GM12878 (cell line): ENCODE measurements at regions not wholly inside any gene's neighbourhood (a gene's known extent, or its start where the extent isn't known, plus 50 kb on each side); places are given as distances from the start of the nearest gene placed in this dataset.

ENCODE experiments used
- ATAC-seq: fragments of 200-7000 bp; cut with Tn5 transposase; 3 replicates; pipeline ENCODE4 v1.9.1; 2020; ENCODE audit warnings: mild to moderate bottlenecking, moderate library complexity
- BruUV-seq: library from RNA; stranded (reverse); fragments of 400-500 nt; replicated peaks from 2 replicates; lab custom pipeline; 2021; lab: Mats Ljungman, UMichigan
- CTCF ChIA-PET: fragments of 300-600 bp; sonication (Branson Sonifier 250); formaldehyde crosslinking; extraction: SDS; loops from one replicate; lab custom pipeline; 2021; ENCODE audit warnings: inconsistent platforms; lab: Yijun Ruan, JAX
- POLR2A ChIA-PET: fragments of 350-600 bp; formaldehyde crosslinking; extraction: SDS; loops from one replicate; lab custom pipeline; 2021; ENCODE audit warnings: inconsistent platforms; lab: Charles Lee
- RAD21 ChIA-PET: fragments of 300-600 bp; sonication (Branson Sonifier 250); formaldehyde crosslinking; loops from one replicate; lab custom pipeline; 2023; ENCODE audit warnings: antibody characterized with exemption; ENCODE audit not compliant: unreplicated experiment; lab: Charles Lee
- SMC1A ChIA-PET: fragments of 300-600 bp; sonication (Branson Sonifier 250); formaldehyde crosslinking; loops from one replicate; lab custom pipeline; 2023; ENCODE audit not compliant: unreplicated experiment, uncharacterized antibody; lab: Charles Lee
- DNase-seq: peaks from one replicate; pipeline ENCODE4 v3.0.0-alpha.2; 2011; ENCODE audit warnings: low read depth, low spot score
- FAIRE-seq: peaks from 3 replicates; lab custom pipeline; 2011; peaks lifted over from hg19 to GRCh38; lab: Jason Lieb, UNC
- H2AFZ ChIP-seq: 2 replicates; pipeline ENCODE4 v1.6.0; 2011; ENCODE audit warnings: low read depth, low read length, control low read depth; ENCODE audit not compliant: control insufficient read depth
- H3K27ac ChIP-seq: 2 replicates; pipeline ENCODE4 v1.5.1; 2011; ENCODE audit warnings: control low read depth; ENCODE audit not compliant: control insufficient read depth, insufficient read depth
- H3K27me3 ChIP-seq, 2 experiments: replicated peaks in 1 of 2; 2 replicates each; pipeline versions ENCODE4 v1.6.0 to v1.6.1; 2011; ENCODE audit warnings: low read length in 1 of 2; ENCODE audit not compliant: control insufficient read depth in 2 of 2, insufficient read depth in 2 of 2
- H3K36me3 ChIP-seq, 2 experiments: 2 replicates each; pipeline ENCODE4 v1.5.1; 2011; ENCODE audit warnings: low read length in 1 of 2; ENCODE audit not compliant: control insufficient read depth in 2 of 2, insufficient read depth in 2 of 2
- H3K4me1 ChIP-seq: 2 replicates; pipeline ENCODE4 v1.6.1; 2011; ENCODE audit warnings: mild to moderate bottlenecking, low read length, moderate library complexity, mixed read lengths; ENCODE audit not compliant: control insufficient read depth, insufficient read depth
- H3K4me2 ChIP-seq: 2 replicates; pipeline ENCODE4 v1.6.0; 2011; ENCODE audit warnings: control low read depth; ENCODE audit not compliant: control insufficient read depth, insufficient read depth
- H3K4me3 ChIP-seq: fragments of 200-600 bp; sonication (generic); 2 replicates; pipeline ENCODE4 v1.5.1; 2016
- H3K79me2 ChIP-seq: 2 replicates; pipeline ENCODE4 v1.6.0; 2011; ENCODE audit warnings: low read length; ENCODE audit not compliant: control insufficient read depth, insufficient read depth
- H3K9ac ChIP-seq: 2 replicates; pipeline ENCODE4 v1.8.0; 2011; ENCODE audit warnings: low read length, control low read depth, mixed read lengths; ENCODE audit not compliant: control insufficient read depth, insufficient read depth
- H3K9me3 ChIP-seq: replicated peaks from 3 replicates; pipeline ENCODE4 v1.5.1; 2011; ENCODE audit warnings: mild to moderate bottlenecking, low read length; ENCODE audit not compliant: control insufficient read depth, insufficient read depth
- H4K20me1 ChIP-seq: 2 replicates; pipeline ENCODE4 v1.6.0; 2011; ENCODE audit not compliant: control insufficient read depth, insufficient read depth
- CHD1 ChIP-seq: IDR thresholded peaks from 2 replicates; pipeline ENCODE4 v1.6.1; 2012; ENCODE audit warnings: low read depth, low read length, improper control_type of control experiment
- EGR1 ChIP-seq, 2 experiments: IDR thresholded peaks; 1 replicate in 1 of 2; 2 replicates in 1 of 2; pipeline ENCODE4 v1.6.1; 2011 to 2012; ENCODE audit warnings: low read depth in 2 of 2, low read length in 2 of 2, borderline replicate concordance in 1 of 2, mild to moderate bottlenecking in 1 of 2, moderate library complexity in 1 of 2
- GATAD2B ChIP-seq: fragments of 450-650 bp; conservative IDR thresholded peaks from 2 replicates; pipeline ENCODE4 v1.6.1; 2017; ENCODE audit warnings: low read depth, mild to moderate bottlenecking, moderate library complexity
- NBN ChIP-seq: fragments of 450-650 bp; IDR thresholded peaks from 2 replicates; pipeline ENCODE4 v1.6.1; 2016
- NRF1 ChIP-seq: conservative IDR thresholded peaks from 2 replicates; pipeline ENCODE4 v1.6.1; 2011; ENCODE audit warnings: mild to moderate bottlenecking, low read depth, low read length, improper control_type of control experiment
- RFX5 ChIP-seq: IDR thresholded peaks from 2 replicates; pipeline ENCODE4 v1.6.1; 2011; ENCODE audit warnings: low read depth, low read length, improper control_type of control experiment
- SUZ12 ChIP-seq: fragments of 200-600 bp; sonication (generic); IDR thresholded peaks from one replicate; pipeline ENCODE4 v1.6.1; 2018; ENCODE audit warnings: antibody characterized with exemption, mild to moderate bottlenecking; ENCODE audit not compliant: unreplicated experiment
- TAF1 ChIP-seq: IDR thresholded peaks from 2 replicates; pipeline ENCODE4 v1.6.1; 2011; ENCODE audit warnings: mild to moderate bottlenecking, low read depth, low read length, borderline replicate concordance
- ZNF207 ChIP-seq: fragments of 450-650 bp; IDR thresholded peaks from 2 replicates; pipeline ENCODE4 v1.6.1; 2014; ENCODE audit warnings: antibody characterized with exemption, mild to moderate bottlenecking, borderline replicate concordance
- ZNF622 ChIP-seq: fragments of 450-650 bp; IDR thresholded peaks from 2 replicates; pipeline ENCODE4 v1.6.1; 2017; ENCODE audit warnings: mild to moderate bottlenecking, inconsistent platforms
- WGBS: methylation state at CpG from one replicate; pipeline ENCODE4 v1.1.6; 2016; ENCODE audit warnings: low lambda C conversion rate; ENCODE audit not compliant: insufficient replicate concordance, insufficient coverage; ENCODE audit errors: missing lambda C conversion rate; 5-methylcytosine and 5-hydroxymethylcytosine counted together
- in situ Hi-C: fragments of 300-500 bp; cut with MboI; formaldehyde crosslinking; loops from 9 replicates; pipeline ENCODE4 v1.14.3; 2018; ENCODE audit warnings: mixed read lengths
- intact Hi-C: fragments of 100-400 bp; cut with micrococcal nuclease; formaldehyde crosslinking; loops from one replicate; pipeline ENCODE4 v1.14.2; 2022; ENCODE audit not compliant: unreplicated experiment

- no peak overlapping the region; the same call in 1 of the 2 replicates for H2AFZ ChIP-seq
- CTCF ChIA-PET: no interaction called here
- H3K4me3 ChIP-seq: no peak overlapping the region
- H3K4me1 ChIP-seq: no peaks in the 10 kb centered on the region
- 13% methylated on average over 3 of the region's 3 CpGs for WGBS
- DNase-seq (no peak), ATAC-seq (no peak), FAIRE-seq (no peak)
- SMC1A ChIA-PET: interaction anchor here (1.1 to 2.9 kb wide), 2 partner anchors 13 to 15 kb away, joined by 3 to 10 read pairs; no protein-coding TSS in a partner anchor
- H3K4me2 ChIP-seq: no peak overlapping the region
- TF ChIP-seq NBN: no peak
- no peak for TF ChIP-seq CHD1
- TF ChIP-seq EGR1 (IDR thresholded peaks at IDR 0.05; ENCODE audit: borderline replicate concordance in 1 of 2, low read depth in 2 of 2, low read length in 2 of 2): no peak
- TF ChIP-seq ZNF622: no peak
- TF ChIP-seq TAF1: no peak
- no peak for TF ChIP-seq SUZ12
- TF ChIP-seq ZNF207: no peak
- no peak for TF ChIP-seq RFX5
- TF ChIP-seq GATAD2B: no peak
- TF ChIP-seq NRF1: no peak
- RAD21 ChIA-PET: no interaction called here
- BruUV-seq: no TSS peak
- no peaks in the 10 kb centered on the region for H3K36me3 ChIP-seq
- no peak overlapping the region for H3K27ac ChIP-seq
- POLR2A ChIA-PET: no interaction called here
- no peak overlapping the region for H3K9ac ChIP-seq
- H3K9me3 ChIP-seq: no peaks in the 10 kb centered on the region
- in situ Hi-C loops (no loop called here), intact Hi-C loops (no loop called here)
- H3K79me2 ChIP-seq: no peaks in the 10 kb centered on the region
- H3K27me3 ChIP-seq: no peaks in the 10 kb centered on the region
- H4K20me1 ChIP-seq: no peaks in the 10 kb centered on the region
Measured at GRCh38 chr11:26072614-26073153, 259.2 kb upstream of the ANO3 start.
